Left lobe of liver (tissue), 2 donors: ENCODE measurements at regions not wholly inside any gene's neighbourhood (a gene's known extent, or its start where the extent isn't known, plus 50 kb on each side); places are given as distances from the start of the nearest gene placed in this dataset.
"Not testable (repeated sequence)": the region's sequence is repeated elsewhere in the genome, so short reads cannot be mapped to it uniquely, and the experiment has no call there.

ENCODE experiments used
- ATAC-seq: fragments of 200-7000 bp; cut with Tn5 transposase; one replicate; pipeline ENCODE4 v1.9.1; 2020; ENCODE audit warnings: mild to moderate bottlenecking, moderate library complexity
- DNase-seq: peaks from one replicate; pipeline ENCODE4 v3.0.0-alpha.2; 2020; ENCODE audit warnings: low spot score
- donor health status: DM: no; HTN: no; CAD: no; lungs with moderate emphysema.
- donor health status: DM: no; HTN: yes; CAD: no.

GRCh38 chr20:55696520-55696919 lies 308.8 kb downstream of the CBLN4 start:
- ATAC-seq: no peak
- no peak for DNase-seq

GRCh38 chr20:55693641-55694040 lies 311.7 kb downstream of the CBLN4 start:
- no peak for DNase-seq
- ATAC-seq: no peak

- DNase-seq: no peak
These were observed 319.5 kb downstream of the CBLN4 start for GRCh38 chr20:55685841-55686240.

GRCh38 chr20:55685425-55685824 lies 319.9 kb downstream of the CBLN4 start:
- no peak for DNase-seq
- peak; percentile 76 for ATAC-seq

More at GRCh38 chr20:55685841-55686240, 319.5 kb downstream of the CBLN4 start:
- ATAC-seq: peak; percentile 52

GRCh38 chr20:55684578-55684977 lies 320.7 kb downstream of the CBLN4 start:
- DNase-seq (no peak), ATAC-seq (peak; percentile 54)

- peak; percentile 80 for ATAC-seq
- DNase-seq: peak; percentile 62
These were observed 326.2 kb downstream of the CBLN4 start for GRCh38 chr20:55678970-55679667.

GRCh38 chr20:55678126-55678525 lies 327.2 kb downstream of the CBLN4 start:
- DNase-seq (peak; percentile 87), ATAC-seq (peak; percentile 81)

- ATAC-seq: no peak
- DNase-seq: no peak
These were observed 328.3 kb downstream of the CBLN4 start for GRCh38 chr20:55677011-55677410.

GRCh38 chr20:55676097-55676496 lies 329.2 kb downstream of the CBLN4 start:
- DNase-seq (no peak), ATAC-seq (no peak)

GRCh38 chr20:55668631-55669030 lies 336.7 kb downstream of the CBLN4 start:
- ATAC-seq (peak; percentile 33), DNase-seq (no peak)

- DNase-seq (peak; percentile 64), ATAC-seq (peak; percentile 93)
These were observed 337.4 kb downstream of the CBLN4 start for GRCh38 chr20:55667955-55668354.

GRCh38 chr20:55667024-55667423 lies 338.3 kb downstream of the CBLN4 start:
- ATAC-seq (peak; percentile 57), DNase-seq (no peak)

- no peak for DNase-seq
These were observed 349.0 kb downstream of the CBLN4 start for GRCh38 chr20:55656231-55656775.

GRCh38 chr20:55650657-55651360 lies 354.5 kb downstream of the CBLN4 start:
- no peak for DNase-seq

More at GRCh38 chr20:55656231-55656775, 349.0 kb downstream of the CBLN4 start:
- ATAC-seq: no peak

GRCh38 chr20:55649254-55649653 lies 356.1 kb downstream of the CBLN4 start:
- DNase-seq (no peak), ATAC-seq (no peak)

More at GRCh38 chr20:55650657-55651360, 354.5 kb downstream of the CBLN4 start:
- peak; percentile 79 for ATAC-seq

- DNase-seq (no peak), ATAC-seq (no peak)
These were observed 358.5 kb downstream of the CBLN4 start for GRCh38 chr20:55646851-55647250.

GRCh38 chr20:55641497-55641896 lies 363.8 kb downstream of the CBLN4 start:
- no peak for DNase-seq
- no peak for ATAC-seq

GRCh38 chr20:55635870-55636269 lies 369.4 kb downstream of the CBLN4 start:
- no peak for ATAC-seq
- DNase-seq: no peak

GRCh38 chr20:55632592-55632991 lies 372.7 kb downstream of the CBLN4 start:
- ATAC-seq (no peak), DNase-seq (no peak)

- ATAC-seq, DNase-seq: not testable (repeated sequence)
These were observed 376.2 kb downstream of the CBLN4 start for GRCh38 chr20:55629143-55629542.

- DNase-seq: no peak
- ATAC-seq: no peak
These were observed 378.6 kb downstream of the CBLN4 start for GRCh38 chr20:55626716-55627115.

GRCh38 chr20:55616367-55616766 lies 389.0 kb downstream of the CBLN4 start:
- DNase-seq: no peak
- ATAC-seq: no peak
